HUES64 (cell line): ENCODE measurements at regions not wholly inside any gene's neighbourhood (a gene's known extent, or its start where the extent isn't known, plus 50 kb on each side); places are given as distances from the start of the nearest gene placed in this dataset.

ENCODE experiments used
- H3K27ac ChIP-seq: 2 replicates; pipeline ENCODE4 v1.7.0; 2013; ENCODE audit warnings: low read depth, low read length, inconsistent platforms
- H3K27me3 ChIP-seq: 2 replicates; pipeline ENCODE4 v1.6.1; 2013; ENCODE audit warnings: mild to moderate bottlenecking, low read length; ENCODE audit not compliant: insufficient read depth
- H3K36me3 ChIP-seq: 2 replicates; pipeline ENCODE4 v1.6.1; 2013; ENCODE audit warnings: mild to moderate bottlenecking, low read length; ENCODE audit not compliant: insufficient read depth
- H3K4me1 ChIP-seq: 2 replicates; pipeline ENCODE4 v1.6.1; 2013; ENCODE audit warnings: mild to moderate bottlenecking, low read length, moderate library complexity; ENCODE audit not compliant: insufficient read depth
- H3K4me3 ChIP-seq: 2 replicates; pipeline ENCODE4 v1.5.1; 2013; ENCODE audit warnings: mild to moderate bottlenecking, low read length, moderate library complexity
- H3K9ac ChIP-seq: 2 replicates; pipeline ENCODE4 v1.6.1; 2013; ENCODE audit warnings: mild to moderate bottlenecking, low read depth, low read length
- H3K9me3 ChIP-seq: 2 replicates; pipeline ENCODE4 v1.6.1; 2013; ENCODE audit warnings: low read depth, low read length; ENCODE audit not compliant: insufficient read depth
- WGBS: fragments of 150-250, 120-280 bp; methylation state at CpG from one replicate; pipeline ENCODE4 v1.1.7; 2013; ENCODE audit warnings: missing lambda C conversion rate; 5-methylcytosine and 5-hydroxymethylcytosine counted together

GRCh38 chr10:8951440-8952089 is 897.1 kb downstream of the GATA3 start:
- H3K27ac ChIP-seq = no peak overlapping the region
- WGBS = 98% methylated on average over 5 of the region's 7 CpGs
- H3K27me3 ChIP-seq = no peaks in the 10 kb centered on the region
- H3K4me3 ChIP-seq = no peak overlapping the region
- H3K36me3 ChIP-seq = no peaks in the 10 kb centered on the region
- no peaks in the 10 kb centered on the region for H3K9me3 ChIP-seq
- H3K9ac ChIP-seq = no peak overlapping the region
- no peaks in the 10 kb centered on the region for H3K4me1 ChIP-seq

GRCh38 chr10:8956400-8956799 is 901.9 kb downstream of the GATA3 start:
- Histone ChIP-seq H3K9ac (no peak overlapping the region), H3K36me3 (no peaks in the 10 kb centered on the region), H3K27ac (no peak overlapping the region), H3K4me1 (no peaks in the 10 kb centered on the region), H3K4me3 (no peak overlapping the region), H3K27me3 (no peaks in the 10 kb centered on the region), H3K9me3 (no peaks in the 10 kb centered on the region)
- 90% methylated on average over 4 of the region's 4 CpGs for WGBS

- Histone ChIP-seq H3K9me3 (no peaks in the 10 kb centered on the region), H3K4me1 (no peaks in the 10 kb centered on the region), H3K36me3 (no peaks in the 10 kb centered on the region), H3K9ac (no peak overlapping the region), H3K4me3 (no peak overlapping the region), H3K27me3 (no peaks in the 10 kb centered on the region), H3K27ac (no peak overlapping the region)
These were observed 907.8 kb downstream of the GATA3 start for GRCh38 chr10:8962249-8962648.

DNA sequence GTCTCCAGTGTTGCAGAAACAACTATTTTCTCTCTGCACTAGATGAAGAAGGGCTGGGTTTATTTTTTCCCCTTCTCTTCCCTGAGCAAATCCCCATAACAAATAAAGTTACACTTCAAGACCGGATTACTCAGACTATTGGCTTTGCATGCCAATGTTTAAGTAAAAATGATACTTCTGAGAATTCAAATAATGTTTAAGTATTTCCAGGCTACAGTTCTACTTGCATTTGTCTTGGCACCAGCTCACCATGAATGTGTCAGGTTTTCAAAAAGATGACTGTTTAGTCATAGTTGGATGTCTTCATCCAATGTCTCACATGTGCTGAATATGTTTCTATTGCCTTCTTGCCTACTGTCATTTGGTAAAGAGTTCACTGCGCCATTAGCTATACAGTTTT is 912.6 kb downstream of the GATA3 start:
- H3K9ac ChIP-seq = no peak overlapping the region
- no peak overlapping the region for H3K4me3 ChIP-seq
- no peak overlapping the region for H3K27ac ChIP-seq
- H3K4me1 ChIP-seq = no peaks in the 10 kb centered on the region
- H3K9me3 ChIP-seq = no peaks in the 10 kb centered on the region
- no peaks in the 10 kb centered on the region for H3K27me3 ChIP-seq
- WGBS = 100% methylated on average over 2 of the region's 2 CpGs
- no peaks in the 10 kb centered on the region for H3K36me3 ChIP-seq

DNA sequence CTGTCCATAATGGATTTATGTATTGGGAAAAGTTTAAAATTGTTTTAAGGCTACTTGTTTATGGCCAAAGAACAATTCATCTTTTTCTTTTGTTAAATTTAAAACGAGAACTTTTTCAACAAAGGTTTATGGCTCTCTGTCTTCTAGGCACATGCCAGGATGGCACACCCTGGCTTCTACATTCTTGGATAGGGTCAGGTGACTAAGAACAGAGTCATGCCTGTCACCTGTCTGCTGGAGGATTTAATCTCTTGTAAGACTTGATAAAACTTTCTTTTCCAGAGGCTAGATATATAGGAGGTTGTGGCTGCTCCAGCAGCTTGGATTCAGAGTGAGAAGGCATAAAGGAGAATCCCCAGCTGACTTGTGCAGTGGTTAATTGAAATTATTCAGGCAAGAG is 915.4 kb downstream of the GATA3 start:
- no peaks in the 10 kb centered on the region for H3K4me1 ChIP-seq
- no peaks in the 10 kb centered on the region for H3K9me3 ChIP-seq
- no peaks in the 10 kb centered on the region for H3K27me3 ChIP-seq
- H3K9ac ChIP-seq = no peak overlapping the region
- H3K4me3 ChIP-seq = no peak overlapping the region
- 100% methylated on average over 1 of the region's 1 CpG for WGBS
- no peaks in the 10 kb centered on the region for H3K36me3 ChIP-seq
- no peak overlapping the region for H3K27ac ChIP-seq

DNA sequence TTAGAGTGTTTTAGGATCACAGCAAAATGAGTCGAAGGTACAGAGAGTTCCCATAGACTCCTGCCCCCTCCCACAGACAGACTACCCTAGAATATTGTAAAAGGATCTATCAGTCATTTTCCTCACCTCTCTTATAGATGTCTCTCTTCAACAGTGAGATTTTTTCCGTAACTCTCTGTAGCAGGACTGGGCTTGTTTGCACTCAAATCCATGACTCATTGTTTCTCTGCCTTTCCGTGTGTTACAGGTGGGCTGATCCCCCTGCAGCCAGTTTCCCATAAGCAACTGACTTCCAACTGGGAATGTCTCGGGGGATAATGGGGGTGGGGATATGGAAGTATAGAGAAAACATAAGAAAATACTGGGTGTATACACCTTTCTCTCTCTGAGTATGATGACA is 921.0 kb downstream of the GATA3 start:
- Histone ChIP-seq H3K27me3 (no peaks in the 10 kb centered on the region), H3K36me3 (no peaks in the 10 kb centered on the region), H3K27ac (no peak overlapping the region), H3K9me3 (no peaks in the 10 kb centered on the region), H3K9ac (no peak overlapping the region), H3K4me1 (no peaks in the 10 kb centered on the region), H3K4me3 (no peak overlapping the region)
- 71% methylated on average over 4 of the region's 4 CpGs for WGBS

DNA sequence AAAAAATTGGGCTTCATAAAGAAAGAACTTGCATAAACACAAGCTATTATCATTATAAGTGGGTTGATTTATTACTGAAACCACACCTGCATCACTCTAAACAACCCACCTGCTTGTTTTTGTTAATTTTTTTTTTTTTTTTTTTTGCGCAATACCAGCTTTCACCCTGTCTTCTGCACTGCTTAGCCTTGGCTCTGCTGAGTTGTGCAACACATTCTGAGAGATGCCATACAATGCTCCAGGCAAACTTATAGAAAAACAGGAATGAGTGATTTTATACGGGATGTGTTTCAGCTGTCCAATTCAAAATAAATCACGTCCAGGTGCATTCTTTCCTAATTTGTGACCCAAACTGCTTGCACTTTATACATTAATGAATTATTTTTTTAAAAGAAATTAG is 923.6 kb downstream of the GATA3 start:
- no peaks in the 10 kb centered on the region for H3K36me3 ChIP-seq
- H3K9me3 ChIP-seq = no peaks in the 10 kb centered on the region
- WGBS = 100% methylated on average over 2 of the region's 3 CpGs

DNA sequence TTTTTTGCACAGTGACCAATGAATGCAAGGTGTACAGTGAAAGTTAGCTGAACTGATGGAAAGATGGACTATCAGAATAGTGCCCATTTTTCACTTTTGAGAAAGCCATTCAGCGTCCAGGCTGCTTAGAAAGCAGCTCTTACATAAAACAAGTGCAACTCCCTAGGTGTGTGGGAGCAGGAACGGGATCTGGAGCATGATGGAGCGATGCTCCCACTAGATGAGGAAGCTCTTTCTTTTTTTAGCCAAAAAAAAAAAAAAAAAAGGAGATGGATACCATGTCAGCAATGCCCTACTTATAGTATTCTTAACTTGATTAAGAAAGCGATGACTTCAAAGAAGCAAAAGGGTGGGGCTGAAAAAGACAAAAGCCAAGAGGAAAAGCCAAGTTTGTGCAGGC is 925.5 kb downstream of the GATA3 start:
- H3K4me1 ChIP-seq = no peaks in the 10 kb centered on the region
- H3K4me3 ChIP-seq = no peak overlapping the region
- no peak overlapping the region for H3K9ac ChIP-seq
- no peaks in the 10 kb centered on the region for H3K27me3 ChIP-seq
- H3K9me3 ChIP-seq = no peaks in the 10 kb centered on the region
- no peak overlapping the region for H3K27ac ChIP-seq
- WGBS = 89% methylated on average over 2 of the region's 4 CpGs
- no peaks in the 10 kb centered on the region for H3K36me3 ChIP-seq

More for the DNA sequence above, 923.6 kb downstream of the GATA3 start:
- no peaks in the 10 kb centered on the region for H3K4me1 ChIP-seq
- no peak overlapping the region for H3K9ac ChIP-seq
- no peak overlapping the region for H3K27ac ChIP-seq
- no peaks in the 10 kb centered on the region for H3K27me3 ChIP-seq
- no peak overlapping the region for H3K4me3 ChIP-seq

- Histone ChIP-seq H3K9me3 (no peaks in the 10 kb centered on the region), H3K4me3 (no peak overlapping the region), H3K4me1 (no peaks in the 10 kb centered on the region), H3K27ac (no peak overlapping the region), H3K36me3 (no peaks in the 10 kb centered on the region), H3K9ac (no peak overlapping the region), H3K27me3 (no peaks in the 10 kb centered on the region)
- WGBS = 100% methylated on average over 2 of the region's 2 CpGs
These were observed 926.8 kb downstream of the GATA3 start for GRCh38 chr10:8981277-8981676.

DNA sequence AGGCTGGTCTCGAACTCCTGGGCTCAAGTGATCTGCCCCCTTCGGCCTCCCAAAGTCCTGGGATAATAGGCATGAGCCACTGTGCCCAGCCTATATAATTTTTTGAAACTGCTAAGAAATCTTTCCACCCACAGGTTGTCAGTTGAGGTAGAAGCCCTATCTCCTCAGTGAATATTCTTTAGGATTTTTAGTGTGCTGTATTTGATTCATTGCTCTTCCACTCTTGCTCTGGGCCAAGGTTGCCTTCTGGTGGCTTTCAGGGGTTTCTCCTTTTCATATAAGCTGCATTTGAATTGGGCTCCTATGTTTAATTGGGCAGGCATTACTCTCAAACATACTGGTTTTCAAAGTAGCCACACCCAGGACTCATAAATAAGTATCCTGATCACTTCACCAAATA is 931.2 kb downstream of the GATA3 start:
- no peaks in the 10 kb centered on the region for H3K4me1 ChIP-seq
- no peak overlapping the region for H3K27ac ChIP-seq
- no peaks in the 10 kb centered on the region for H3K9me3 ChIP-seq
- no peaks in the 10 kb centered on the region for H3K36me3 ChIP-seq
- H3K4me3 ChIP-seq = no peak overlapping the region
- 98% methylated on average over 2 of the region's 2 CpGs for WGBS
- no peak overlapping the region for H3K9ac ChIP-seq
- H3K27me3 ChIP-seq = no peaks in the 10 kb centered on the region

DNA sequence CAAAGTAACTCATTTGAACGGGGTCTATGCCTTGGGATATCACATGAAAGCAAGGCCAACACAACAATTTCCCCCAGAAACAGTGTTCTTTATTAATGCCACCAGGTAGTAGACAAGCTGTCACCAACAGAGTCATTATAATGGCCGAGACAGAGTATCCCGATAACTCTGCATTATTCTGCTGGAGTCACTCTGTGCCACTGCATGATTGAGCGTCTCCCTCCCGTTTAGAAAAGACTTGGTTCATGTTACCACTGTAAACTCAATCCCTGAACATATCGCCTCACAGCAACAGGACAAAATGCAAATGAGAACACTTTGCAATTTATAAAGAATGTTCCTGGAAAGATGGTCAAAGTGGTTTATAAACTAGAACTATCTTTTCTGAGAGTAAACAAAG is 932.5 kb downstream of the GATA3 start:
- Histone ChIP-seq H3K27me3 (no peaks in the 10 kb centered on the region), H3K27ac (no peak overlapping the region), H3K9ac (no peak overlapping the region), H3K4me3 (no peak overlapping the region), H3K9me3 (no peaks in the 10 kb centered on the region), H3K36me3 (no peaks in the 10 kb centered on the region), H3K4me1 (no peaks in the 10 kb centered on the region)
- 90% methylated on average over 6 of the region's 6 CpGs for WGBS

GRCh38 chr10:8987712-8988111 is 933.2 kb downstream of the GATA3 start:
- Histone ChIP-seq H3K4me1 (no peaks in the 10 kb centered on the region), H3K9ac (no peak overlapping the region), H3K27ac (no peak overlapping the region), H3K9me3 (no peaks in the 10 kb centered on the region), H3K36me3 (no peaks in the 10 kb centered on the region), H3K4me3 (no peak overlapping the region), H3K27me3 (no peaks in the 10 kb centered on the region)
- 67% methylated on average over 1 of the region's 1 CpG for WGBS
